Neural cell (in vitro differentiated cells): ENCODE measurements at regions not wholly inside any gene's neighbourhood (a gene's known extent, or its start where the extent isn't known, plus 50 kb on each side); places are given as distances from the start of the nearest gene placed in this dataset.

Source experiments
- H2AFZ ChIP-seq: fragments of 200-600, 300-800 bp; sonication (generic), shearing (Covaris generic); 2 replicates; pipeline ENCODE4 v1.6.0; 2014; ENCODE audit warnings: low read depth, mild to moderate bottlenecking, antibody characterized with exemption, low read length, moderate library complexity
- H3F3A ChIP-seq: fragments of 200-600 bp; shearing (Covaris generic); 2 replicates; pipeline ENCODE4 v1.6.1; 2016; ENCODE audit warnings: mild to moderate bottlenecking, moderate library complexity, mixed read lengths, antibody characterized with exemption, low read length; ENCODE audit not compliant: insufficient read depth, poor library complexity, severe bottlenecking
- H3K27ac ChIP-seq: fragments of 200-600, 300-800 bp; sonication (generic), shearing (Covaris generic); 2 replicates; pipeline ENCODE4 v1.5.1; 2014; ENCODE audit warnings: mild to moderate bottlenecking, low read length, moderate library complexity
- H3K27me3 ChIP-seq: fragments of 300-800, 200-600 bp; sonication (generic), shearing (Covaris generic); 2 replicates; pipeline ENCODE4 v1.6.0; 2014; ENCODE audit warnings: mild to moderate bottlenecking, low read depth, low read length, moderate library complexity; ENCODE audit not compliant: insufficient read depth
- H3K36me3 ChIP-seq: fragments of 300-800, 200-600 bp; sonication (generic), shearing (Covaris generic); 2 replicates; pipeline ENCODE4 v1.5.1; 2014; ENCODE audit warnings: mild to moderate bottlenecking, antibody characterized with exemption, low read length, moderate library complexity; ENCODE audit not compliant: insufficient read depth
- H3K4me2 ChIP-seq: fragments of 300-800, 200-600 bp; sonication (generic), shearing (Covaris generic); 2 replicates; pipeline ENCODE4 v1.6.0; 2014; ENCODE audit warnings: mild to moderate bottlenecking, low read length
- H3K4me3 ChIP-seq: fragments of 300-800, 200-600 bp; sonication (generic), shearing (Covaris generic); 2 replicates; pipeline ENCODE4 v1.5.1; 2014; ENCODE audit warnings: mild to moderate bottlenecking, low read length, moderate library complexity
- H3K79me2 ChIP-seq: fragments of 200-600 bp; shearing (Covaris generic); replicated peaks from 2 replicates; pipeline ENCODE4 v1.6.0; 2014; ENCODE audit warnings: mild to moderate bottlenecking, low read length, moderate library complexity; ENCODE audit not compliant: insufficient read depth
- H3K9ac ChIP-seq: fragments of 300-800, 200-600 bp; sonication (generic), shearing (Covaris generic); 2 replicates; pipeline ENCODE4 v1.6.1; 2016; ENCODE audit warnings: mild to moderate bottlenecking, low read length, mixed read lengths
- H3K9me2 ChIP-seq: fragments of 200-600 bp; shearing (Covaris generic); 2 replicates; pipeline ENCODE4 v1.6.1; 2016; ENCODE audit warnings: mild to moderate bottlenecking, low read length, mixed read lengths; ENCODE audit not compliant: insufficient read depth
- H3K9me3 ChIP-seq: fragments of 200-600, 300-800 bp; sonication (generic), shearing (Covaris generic); 2 replicates; pipeline ENCODE4 v1.6.1; 2016; ENCODE audit warnings: mild to moderate bottlenecking, mixed run types, low read length, moderate library complexity, mixed read lengths
- H4K20me1 ChIP-seq: fragments of 200-600 bp; shearing (Covaris generic); 2 replicates; pipeline ENCODE4 v1.6.1; 2016; ENCODE audit warnings: mild to moderate bottlenecking, mixed run types; ENCODE audit not compliant: insufficient read depth
- CTCF ChIP-seq: fragments of 450-650 bp; IDR thresholded peaks from 2 replicates; pipeline ENCODE4 v1.5.1; 2014; ENCODE audit warnings: antibody characterized with exemption, mild to moderate bottlenecking, moderate library complexity; ENCODE audit not compliant: poor library complexity, severe bottlenecking
- EP300 ChIP-seq: fragments of 450-650 bp; conservative IDR thresholded peaks from 2 replicates; pipeline ENCODE4 v1.6.1; 2014; ENCODE audit warnings: antibody characterized with exemption, mild to moderate bottlenecking, moderate library complexity; ENCODE audit not compliant: poor library complexity, severe bottlenecking
- EZH2 ChIP-seq: fragments of 200-600, 300-800 bp; shearing (Covaris generic), sonication (generic); IDR thresholded peaks from 2 replicates; pipeline ENCODE4 v1.6.1; 2014; ENCODE audit warnings: antibody characterized with exemption, low read length, borderline replicate concordance, mild to moderate bottlenecking; ENCODE audit not compliant: insufficient read depth, poor library complexity, severe bottlenecking
- MXI1 ChIP-seq: fragments of 450-650 bp; conservative IDR thresholded peaks from 2 replicates; pipeline ENCODE4 v1.6.1; 2014; ENCODE audit warnings: antibody characterized with exemption, mild to moderate bottlenecking; ENCODE audit not compliant: poor library complexity, severe bottlenecking
- POLR2AphosphoS5 ChIP-seq: IDR thresholded peaks from 2 replicates; pipeline ENCODE4 v1.6.1; 2012
- RAD21 ChIP-seq: fragments of 450-650 bp; conservative IDR thresholded peaks from 2 replicates; pipeline ENCODE4 v1.6.1; 2014; ENCODE audit warnings: antibody characterized with exemption, mild to moderate bottlenecking, moderate library complexity
- REST ChIP-seq: IDR thresholded peaks from 2 replicates; pipeline ENCODE4 v1.6.1; 2012; ENCODE audit warnings: borderline replicate concordance
- SMC3 ChIP-seq: fragments of 450-650 bp; conservative IDR thresholded peaks from 2 replicates; pipeline ENCODE4 v1.6.1; 2014; ENCODE audit warnings: antibody characterized with exemption, mild to moderate bottlenecking, moderate library complexity; ENCODE audit not compliant: poor library complexity
- TAF1 ChIP-seq: IDR thresholded peaks from 2 replicates; pipeline ENCODE4 v1.6.1; 2012; ENCODE audit warnings: low read depth

- TF ChIP-seq RAD21 (no peak), POLR2AphosphoS5 (no peak), MXI1 (no peak), SMC3 (no peak), EZH2 (no peak), TAF1 (no peak)
- no peaks in the 10 kb centered on the region for H4K20me1 ChIP-seq
Observed at GRCh38 chr20:60467078-60467477, 508.9 kb downstream of the CDH26 start.

GRCh38 chr20:60467771-60468170, 509.5 kb downstream of the CDH26 start:
- no peaks in the 10 kb centered on the region for H4K20me1 ChIP-seq
- H3K9ac ChIP-seq, result no peak overlapping the region
- H3K79me2 ChIP-seq, result no peaks in the 10 kb centered on the region
- no peaks in the 10 kb centered on the region for H3K36me3 ChIP-seq
- H3K9me2 ChIP-seq, result no peaks in the 10 kb centered on the region
- no peak overlapping the region for H3K27ac ChIP-seq
- no peak overlapping the region for H3K4me3 ChIP-seq
- no peaks in the 10 kb centered on the region for H3K9me3 ChIP-seq
- no peak overlapping the region for H2AFZ ChIP-seq
- no peaks in the 10 kb centered on the region for H3K27me3 ChIP-seq
- H3F3A ChIP-seq, result no peaks in the 10 kb centered on the region
- H3K4me2 ChIP-seq, result no peak overlapping the region
- TF ChIP-seq EZH2 (no peak), SMC3 (no peak), REST (no peak), POLR2AphosphoS5 (no peak), MXI1 (no peak), CTCF (no peak), TAF1 (no peak), RAD21 (no peak)

More at GRCh38 chr20:60467078-60467477, 508.9 kb downstream of the CDH26 start:
- Histone ChIP-seq H3K36me3 (no peaks in the 10 kb centered on the region), H3K9ac (no peak overlapping the region), H3K9me2 (no peaks in the 10 kb centered on the region), H2AFZ (no peak overlapping the region), H3K4me3 (no peak overlapping the region), H3K9me3 (no peaks in the 10 kb centered on the region), H3K79me2 (no peaks in the 10 kb centered on the region), H3F3A (no peaks in the 10 kb centered on the region), H3K27me3 (no peaks in the 10 kb centered on the region), H3K4me2 (no peak overlapping the region), H3K27ac (no peak overlapping the region)

GRCh38 chr20:60469829-60470228, 511.6 kb downstream of the CDH26 start:
- H3K36me3 ChIP-seq, result no peaks in the 10 kb centered on the region
- H3K4me2 ChIP-seq, result no peak overlapping the region
- H3K79me2 ChIP-seq, result no peaks in the 10 kb centered on the region
- H3K9me2 ChIP-seq, result no peaks in the 10 kb centered on the region
- H3K9ac ChIP-seq, result no peak overlapping the region
- no peak overlapping the region for H3K27ac ChIP-seq
- H3K27me3 ChIP-seq, result no peaks in the 10 kb centered on the region
- H3F3A ChIP-seq, result no peaks in the 10 kb centered on the region
- no peaks in the 10 kb centered on the region for H4K20me1 ChIP-seq
- H2AFZ ChIP-seq, result no peak overlapping the region
- H3K9me3 ChIP-seq, result no peaks in the 10 kb centered on the region
- TF ChIP-seq MXI1 (no peak), TAF1 (no peak), SMC3 (no peak), CTCF (no peak), EP300 (no peak), POLR2AphosphoS5 (no peak), RAD21 (no peak), EZH2 (no peak), REST (no peak)
- no peak overlapping the region for H3K4me3 ChIP-seq
